Muscle of arm (tissue), 1 donor: ENCODE measurements at regions not wholly inside any gene's neighbourhood (a gene's known extent, or its start where the extent isn't known, plus 50 kb on each side); places are given as distances from the start of the nearest gene placed in this dataset.
"Not testable (repeated sequence)": the region's sequence is repeated elsewhere in the genome, so short reads cannot be mapped to it uniquely, and the experiment has no call there.

Experiments used
- DNase-seq: peaks from one replicate; pipeline ENCODE4 v3.0.0-alpha.2; 2013

GRCh38 chr10:33476757-33477273, 142.3 kb upstream of the NRP1 start:
- no peak for DNase-seq

- DNase-seq, result no peak
Observed at GRCh38 chr10:33473688-33474087, 139.2 kb upstream of the NRP1 start.

GRCh38 chr10:33468006-33468405, 133.5 kb upstream of the NRP1 start:
- DNase-seq, result not testable (repeated sequence)

- no peak for DNase-seq
Observed at GRCh38 chr10:33465747-33466146, 131.3 kb upstream of the NRP1 start.

GRCh38 chr10:33463011-33463410, 128.5 kb upstream of the NRP1 start:
- no peak for DNase-seq

- no peak for DNase-seq
Observed at GRCh38 chr10:33461295-33461640, 126.8 kb upstream of the NRP1 start.

- peak; percentile 31 for DNase-seq
Observed at GRCh38 chr10:33460505-33461294, 126.2 kb upstream of the NRP1 start.

GRCh38 chr10:33459602-33460001, 125.1 kb upstream of the NRP1 start:
- no peak for DNase-seq

- no peak for DNase-seq
Observed at GRCh38 chr10:33455029-33455428, 120.6 kb upstream of the NRP1 start.

GRCh38 chr10:33454554-33454953, 120.1 kb upstream of the NRP1 start:
- no peak for DNase-seq

GRCh38 chr10:33453081-33454025, 118.9 kb upstream of the NRP1 start:
- DNase-seq, result no peak

GRCh38 chr10:33448421-33449140, 114.1 kb upstream of the NRP1 start:
- DNase-seq, result no peak

GRCh38 chr10:33441561-33441960, 107.1 kb upstream of the NRP1 start:
- no peak for DNase-seq

- no peak for DNase-seq
Observed at GRCh38 chr10:33434933-33435332, 100.5 kb upstream of the NRP1 start.

- DNase-seq, result peak; percentile 66
Observed at GRCh38 chr10:33428682-33429081, 94.2 kb upstream of the NRP1 start.

- DNase-seq, result peak; percentile 80
Observed at GRCh38 chr10:33423154-33423529, 88.7 kb upstream of the NRP1 start.

GRCh38 chr10:33422471-33423153, 88.1 kb upstream of the NRP1 start:
- no peak for DNase-seq

GRCh38 chr10:33421789-33422462, 87.5 kb upstream of the NRP1 start:
- peak; percentile 53 for DNase-seq

- no peak for DNase-seq
Observed at GRCh38 chr10:33419311-33419710, 84.8 kb upstream of the NRP1 start.

GRCh38 chr10:33418301-33418700, 83.8 kb upstream of the NRP1 start:
- DNase-seq, result no peak

- DNase-seq, result no peak
Observed at GRCh38 chr10:33416691-33417090, 82.2 kb upstream of the NRP1 start.
